ENCODE measurements at regions not wholly inside any gene's neighbourhood (a gene's known extent, or its start where the extent isn't known, plus 50 kb on each side); places are given as distances from the start of the nearest gene placed in this dataset.

DNA sequence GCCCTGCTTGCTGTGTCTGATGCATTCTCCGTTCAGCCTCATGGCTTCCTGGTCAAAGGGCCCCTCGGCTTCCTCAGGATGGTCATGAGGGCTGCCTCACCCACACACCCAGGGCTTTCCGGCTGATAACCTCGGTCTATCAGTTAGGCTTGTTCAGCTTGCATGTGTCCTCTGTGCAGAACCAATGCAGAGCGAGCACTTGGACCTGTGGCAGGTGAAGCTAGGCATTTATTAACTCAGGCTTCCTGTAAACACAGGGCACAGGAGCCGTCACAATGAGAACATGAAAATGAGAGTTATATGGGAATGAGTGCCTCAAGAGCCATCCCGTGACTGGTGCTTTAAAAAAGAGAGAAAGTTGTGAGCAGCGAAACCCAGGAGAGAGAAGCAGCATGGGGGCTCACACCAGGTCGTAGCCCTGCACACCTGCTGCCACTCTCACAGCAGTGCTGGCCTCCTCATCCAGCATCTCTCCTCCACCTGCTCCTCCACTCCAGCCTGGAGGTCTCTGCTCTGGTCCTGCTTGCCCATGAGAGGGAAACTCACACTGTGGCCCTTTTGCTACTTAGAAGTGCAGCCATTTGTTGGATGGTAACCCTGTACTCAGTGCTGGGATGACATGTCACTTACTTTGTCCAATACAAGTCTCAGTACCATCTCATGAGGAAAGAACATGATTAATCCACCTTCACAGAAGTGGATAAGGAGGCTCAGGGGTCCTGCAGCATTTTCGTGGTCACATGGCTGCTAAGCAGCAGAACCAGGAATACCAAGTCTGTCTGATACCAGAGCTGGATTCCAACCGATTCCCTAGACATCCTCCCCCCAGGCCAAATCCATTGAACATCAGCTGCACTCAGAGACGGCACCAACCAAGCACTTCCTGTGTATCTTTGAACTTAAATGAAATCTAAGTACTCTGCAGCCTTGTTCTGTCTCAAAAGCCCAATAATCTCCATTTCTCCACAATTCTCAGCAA lies 50.5 kb upstream of the IRS2 start:
- TF ChIP-seq, protein P1, sequence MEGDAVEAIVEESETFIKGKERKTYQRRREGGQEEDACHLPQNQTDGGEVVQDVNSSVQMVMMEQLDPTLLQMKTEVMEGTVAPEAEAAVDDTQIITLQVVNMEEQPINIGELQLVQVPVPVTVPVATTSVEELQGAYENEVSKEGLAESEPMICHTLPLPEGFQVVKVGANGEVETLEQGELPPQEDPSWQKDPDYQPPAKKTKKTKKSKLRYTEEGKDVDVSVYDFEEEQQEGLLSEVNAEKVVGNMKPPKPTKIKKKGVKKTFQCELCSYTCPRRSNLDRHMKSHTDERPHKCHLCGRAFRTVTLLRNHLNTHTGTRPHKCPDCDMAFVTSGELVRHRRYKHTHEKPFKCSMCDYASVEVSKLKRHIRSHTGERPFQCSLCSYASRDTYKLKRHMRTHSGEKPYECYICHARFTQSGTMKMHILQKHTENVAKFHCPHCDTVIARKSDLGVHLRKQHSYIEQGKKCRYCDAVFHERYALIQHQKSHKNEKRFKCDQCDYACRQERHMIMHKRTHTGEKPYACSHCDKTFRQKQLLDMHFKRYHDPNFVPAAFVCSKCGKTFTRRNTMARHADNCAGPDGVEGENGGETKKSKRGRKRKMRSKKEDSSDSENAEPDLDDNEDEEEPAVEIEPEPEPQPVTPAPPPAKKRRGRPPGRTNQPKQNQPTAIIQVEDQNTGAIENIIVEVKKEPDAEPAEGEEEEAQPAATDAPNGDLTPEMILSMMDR (IDR thresholded peaks at IDR 0.05), result no peak
- TF ChIP-seq POLR2A (IDR thresholded peaks at IDR 0.05), result no peak

Data from lower leg skin (tissue), 3 donors.